Glutamatergic neuron (in vitro differentiated cells): ENCODE measurements at regions not wholly inside any gene's neighbourhood (a gene's known extent, or its start where the extent isn't known, plus 50 kb on each side); places are given as distances from the start of the nearest gene placed in this dataset.

ENCODE experiments used
- DNase-seq: peaks from one replicate; pipeline ENCODE4 v3.0.0; 2022
- H3K27ac Mint-ChIP-seq: one replicate; pipeline ENCODE4 v1.8.0; 2020; ENCODE audit warnings: mild to moderate bottlenecking, mixed read lengths, inconsistent platforms; ENCODE audit not compliant: unreplicated experiment
- H3K27me3 Mint-ChIP-seq: one replicate; pipeline ENCODE4 v1.8.0; 2020; ENCODE audit warnings: mild to moderate bottlenecking, moderate library complexity, mixed read lengths, inconsistent platforms; ENCODE audit not compliant: unreplicated experiment
- H3K36me3 Mint-ChIP-seq: one replicate; pipeline ENCODE4 v1.8.0; 2020; ENCODE audit warnings: mild to moderate bottlenecking, mixed read lengths, inconsistent platforms; ENCODE audit not compliant: unreplicated experiment
- H3K4me1 Mint-ChIP-seq: one replicate; pipeline ENCODE4 v1.8.0; 2020; ENCODE audit warnings: mild to moderate bottlenecking, low read depth, mixed read lengths, inconsistent platforms; ENCODE audit not compliant: unreplicated experiment
- H3K4me3 Mint-ChIP-seq: one replicate; pipeline ENCODE4 v1.8.0; 2020; ENCODE audit warnings: mild to moderate bottlenecking, mixed read lengths, inconsistent platforms; ENCODE audit not compliant: unreplicated experiment
- H3K9me3 Mint-ChIP-seq: one replicate; pipeline ENCODE4 v1.8.0; 2020; ENCODE audit warnings: mild to moderate bottlenecking, moderate library complexity, mixed read lengths, inconsistent platforms; ENCODE audit not compliant: unreplicated experiment
- TF ChIP-seq, protein P1 (sequence below): fragments of 200-600 bp; sonication (generic); IDR thresholded peaks from one replicate; pipeline ENCODE4 v1.5.0; 2021; ENCODE audit not compliant: partially characterized antibody, unreplicated experiment

DNA sequence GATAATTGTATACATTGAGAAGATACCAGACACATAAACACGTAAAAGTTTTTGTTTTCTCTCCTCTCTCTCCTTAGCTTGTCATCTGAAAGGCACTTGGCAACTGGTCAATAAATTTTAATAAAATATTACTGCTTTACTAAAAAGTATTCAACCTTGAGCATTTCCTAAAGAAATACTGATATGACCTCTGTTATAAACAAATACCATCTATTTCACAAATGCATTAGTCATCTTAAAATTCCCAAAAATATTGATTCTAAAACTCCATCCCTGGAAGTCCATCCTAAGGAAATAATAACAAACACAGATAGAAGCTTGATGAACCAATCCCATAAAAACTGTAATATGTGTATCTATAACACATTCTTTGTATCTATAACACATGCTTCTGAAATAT is 483.2 kb downstream of the TLR4 start:
- Mint-ChIP-seq H3K27ac (no peak overlapping the region), H3K27me3 (no peaks in the 10 kb centered on the region), H3K4me3 (no peak overlapping the region), H3K4me1 (no peaks in the 10 kb centered on the region), H3K36me3 (peaks cover 7% of the 10 kb centered on the region), H3K9me3 (no peaks in the 10 kb centered on the region)
- no peak for DNase-seq
- TF ChIP-seq, protein P1, sequence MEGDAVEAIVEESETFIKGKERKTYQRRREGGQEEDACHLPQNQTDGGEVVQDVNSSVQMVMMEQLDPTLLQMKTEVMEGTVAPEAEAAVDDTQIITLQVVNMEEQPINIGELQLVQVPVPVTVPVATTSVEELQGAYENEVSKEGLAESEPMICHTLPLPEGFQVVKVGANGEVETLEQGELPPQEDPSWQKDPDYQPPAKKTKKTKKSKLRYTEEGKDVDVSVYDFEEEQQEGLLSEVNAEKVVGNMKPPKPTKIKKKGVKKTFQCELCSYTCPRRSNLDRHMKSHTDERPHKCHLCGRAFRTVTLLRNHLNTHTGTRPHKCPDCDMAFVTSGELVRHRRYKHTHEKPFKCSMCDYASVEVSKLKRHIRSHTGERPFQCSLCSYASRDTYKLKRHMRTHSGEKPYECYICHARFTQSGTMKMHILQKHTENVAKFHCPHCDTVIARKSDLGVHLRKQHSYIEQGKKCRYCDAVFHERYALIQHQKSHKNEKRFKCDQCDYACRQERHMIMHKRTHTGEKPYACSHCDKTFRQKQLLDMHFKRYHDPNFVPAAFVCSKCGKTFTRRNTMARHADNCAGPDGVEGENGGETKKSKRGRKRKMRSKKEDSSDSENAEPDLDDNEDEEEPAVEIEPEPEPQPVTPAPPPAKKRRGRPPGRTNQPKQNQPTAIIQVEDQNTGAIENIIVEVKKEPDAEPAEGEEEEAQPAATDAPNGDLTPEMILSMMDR = no peak

DNA sequence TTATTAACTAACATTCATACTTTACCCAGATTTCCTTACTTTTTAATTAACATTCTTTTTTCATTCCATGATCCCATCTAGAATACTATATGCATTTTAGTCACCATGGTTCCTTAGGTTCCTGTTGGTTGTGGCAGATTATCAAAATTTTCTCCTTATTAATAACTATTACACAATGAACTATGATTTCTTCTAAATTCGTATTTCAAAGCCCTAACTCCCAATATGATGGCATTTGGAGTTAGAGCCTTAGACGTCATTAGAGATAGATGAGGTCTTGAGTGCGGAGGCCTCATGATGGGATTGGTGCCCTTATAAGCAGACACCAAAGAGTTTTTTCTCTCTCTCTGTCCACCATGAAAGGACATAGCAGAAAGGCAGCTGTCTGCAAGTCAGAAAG is 485.4 kb downstream of the TLR4 start:
- TF ChIP-seq, protein P1 = no peak
- Mint-ChIP-seq H3K4me3 (no peak overlapping the region), H3K4me1 (no peaks in the 10 kb centered on the region), H3K9me3 (no peaks in the 10 kb centered on the region), H3K36me3 (peaks cover 12% of the 10 kb centered on the region), H3K27ac (no peak overlapping the region), H3K27me3 (no peaks in the 10 kb centered on the region)
- DNase-seq = no peak

DNA sequence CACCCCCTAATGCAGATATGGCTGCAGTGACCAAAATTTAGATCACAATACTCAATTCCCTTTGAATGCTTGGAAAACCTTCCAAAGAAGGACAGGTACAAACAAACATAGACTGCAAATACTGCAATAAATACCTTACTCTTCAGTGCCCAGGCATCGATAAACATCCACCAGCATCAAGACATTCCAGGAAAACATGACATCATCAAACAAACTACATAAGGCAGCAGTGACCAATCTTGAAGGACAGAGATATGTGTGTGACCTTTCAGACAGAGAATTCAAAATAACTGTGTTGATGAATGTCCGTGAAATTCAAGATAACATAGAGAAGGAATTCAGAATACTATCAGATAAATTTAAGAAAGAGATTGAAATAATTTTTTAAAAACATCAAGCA is 488.6 kb downstream of the TLR4 start:
- H3K4me1 Mint-ChIP-seq = no peaks in the 10 kb centered on the region
- no peak overlapping the region for H3K27ac Mint-ChIP-seq
- DNase-seq = no peak
- H3K27me3 Mint-ChIP-seq = no peaks in the 10 kb centered on the region
- TF ChIP-seq, protein P1 = no peak
- no peak overlapping the region for H3K4me3 Mint-ChIP-seq
- peaks cover 12% of the 10 kb centered on the region for H3K36me3 Mint-ChIP-seq
- no peaks in the 10 kb centered on the region for H3K9me3 Mint-ChIP-seq

DNA sequence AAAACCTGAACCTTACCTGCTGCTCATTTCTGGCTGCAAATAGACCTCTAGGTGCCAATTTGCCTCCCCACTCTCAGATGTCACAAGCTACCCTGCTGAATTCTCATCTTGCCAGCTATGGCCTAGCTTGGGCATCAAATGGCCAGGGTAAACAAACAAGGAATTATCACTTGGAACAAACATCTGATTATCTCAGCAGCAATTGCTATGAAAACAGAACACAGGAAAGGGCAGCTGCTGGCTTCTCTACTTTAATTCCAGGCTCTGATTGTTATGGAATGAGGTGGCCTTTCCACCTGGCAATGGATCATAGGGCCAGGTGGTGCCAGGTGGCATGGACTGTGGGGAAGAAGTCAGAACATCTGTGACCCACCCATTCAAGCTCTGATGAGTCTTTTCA is 505.1 kb downstream of the TLR4 start:
- H3K27ac Mint-ChIP-seq = no peak overlapping the region
- H3K36me3 Mint-ChIP-seq = peaks cover 4% of the 10 kb centered on the region
- no peak overlapping the region for H3K4me3 Mint-ChIP-seq

DNA sequence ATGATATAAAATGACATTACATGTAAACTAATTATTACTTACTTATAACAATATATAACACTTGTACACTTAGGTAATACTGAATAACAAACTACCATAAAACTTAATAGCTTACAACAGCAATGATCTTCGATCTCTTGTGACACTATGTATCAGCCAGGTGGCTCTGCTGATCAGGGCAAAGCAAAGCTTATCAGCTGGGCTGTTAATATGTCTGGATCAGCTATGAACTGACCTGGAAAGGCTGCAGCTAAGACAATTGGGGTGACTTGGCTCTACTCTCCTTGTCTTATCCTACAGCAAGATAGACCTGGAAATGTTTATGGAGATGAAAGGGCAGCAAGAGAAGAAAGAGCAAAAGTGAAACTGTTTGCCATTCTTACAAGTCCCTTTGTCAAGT is 511.3 kb downstream of the TLR4 start:
- TF ChIP-seq, protein P1 = no peak
- Mint-ChIP-seq H3K27me3 (no peaks in the 10 kb centered on the region), H3K9me3 (no peaks in the 10 kb centered on the region), H3K4me3 (no peak overlapping the region), H3K36me3 (no peaks in the 10 kb centered on the region), H3K4me1 (no peaks in the 10 kb centered on the region), H3K27ac (no peak overlapping the region)
- no peak for DNase-seq

More for the DNA sequence above, 505.1 kb downstream of the TLR4 start:
- Mint-ChIP-seq H3K4me1 (no peaks in the 10 kb centered on the region), H3K9me3 (peaks cover 2% of the 10 kb centered on the region), H3K27me3 (peaks cover 3% of the 10 kb centered on the region)
- TF ChIP-seq, protein P1 = no peak
- no peak for DNase-seq
